Thyroid gland (tissue), 4 donors: ENCODE measurements at regions not wholly inside any gene's neighbourhood (a gene's known extent, or its start where the extent isn't known, plus 50 kb on each side); places are given as distances from the start of the nearest gene placed in this dataset.

Experiments used
- CTCF ChIP-seq, 6 experiments: fragments of 200-600 bp in 3 of 6; fragments of 450-650 bp in 3 of 6; sonication (generic) in 3 of 6; IDR thresholded peaks; one replicate each; pipeline ENCODE4 v1.5.1; 2016 to 2019; ENCODE audit warnings: antibody characterized with exemption in 6 of 6, mild to moderate bottlenecking in 2 of 6, inconsistent platforms in 1 of 6, moderate library complexity in 1 of 6
- POLR2A ChIP-seq, 2 donors: fragments of 450-650 bp; IDR thresholded peaks; one replicate each; pipeline ENCODE4 v1.6.1; 2017; ENCODE audit warnings: antibody characterized with exemption in 2 of 2, mild to moderate bottlenecking in 2 of 2, moderate library complexity in 1 of 2

DNA sequence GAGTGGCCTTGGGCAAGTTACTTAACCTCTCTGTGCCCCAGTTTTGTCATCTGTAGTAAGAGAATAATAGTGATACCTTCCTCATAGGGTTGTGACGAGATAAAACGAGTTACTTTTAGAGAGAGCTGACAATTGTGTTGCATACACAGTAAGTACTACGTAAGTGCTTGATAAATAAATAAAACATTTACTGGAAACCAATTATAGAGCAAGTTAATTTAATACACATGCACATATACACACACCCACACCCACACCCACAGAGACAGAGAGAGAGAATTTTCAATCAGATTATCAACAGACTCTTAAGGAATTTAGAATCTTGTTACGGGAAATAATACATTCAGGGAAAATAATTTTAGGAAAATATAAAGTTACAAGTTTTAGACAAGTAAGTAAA is 1045.8 kb upstream of the TENM4 start:
- TF ChIP-seq CTCF (IDR thresholded peaks at IDR 0.05) (no peak), POLR2A (IDR thresholded peaks at IDR 0.05) (no peak)
